ENCODE measurements at regions not wholly inside any gene's neighbourhood (a gene's known extent, or its start where the extent isn't known, plus 50 kb on each side); places are given as distances from the start of the nearest gene placed in this dataset.
"Not testable (repeated sequence)": the region's sequence is repeated elsewhere in the genome, so short reads cannot be mapped to it uniquely, and the experiment has no call there.

- not testable (repeated sequence) for H2AFZ ChIP-seq (ENCODE audit: low read length); H3K4me1 ChIP-seq (ENCODE audit: insufficient read depth, low read length, severe bottlenecking); H3K9me3 ChIP-seq (ENCODE audit: low read length); H3K4me3 ChIP-seq (ENCODE audit: low read depth, low read length, poor library complexity, severe bottlenecking); H3K79me2 ChIP-seq (ENCODE audit: insufficient read depth, low read length); H3K36me3 ChIP-seq (ENCODE audit: insufficient read depth, low read length); H3K9ac ChIP-seq (ENCODE audit: low read length); H3K27ac ChIP-seq (ENCODE audit: low read depth, low read length, poor library complexity, severe bottlenecking); H3K27me3 ChIP-seq (ENCODE audit: insufficient read depth, low read length); H3F3A ChIP-seq (ENCODE audit: insufficient read depth, low read length); H4K20me1 ChIP-seq (ENCODE audit: insufficient read depth, low read length); H3K9me2 ChIP-seq (ENCODE audit: low read depth, low read length); H3K4me2 ChIP-seq (ENCODE audit: low read length)
Measured at GRCh38 chrX:3910611-3911010, 197.2 kb upstream of the PRKX start.

- not testable (repeated sequence) for H3K27ac ChIP-seq (ENCODE audit: low read depth, low read length, poor library complexity, severe bottlenecking); H3K36me3 ChIP-seq (ENCODE audit: insufficient read depth, low read length); H4K20me1 ChIP-seq (ENCODE audit: insufficient read depth, low read length); H3K4me1 ChIP-seq (ENCODE audit: insufficient read depth, low read length, severe bottlenecking); H3K9ac ChIP-seq (ENCODE audit: low read length); H3K4me3 ChIP-seq (ENCODE audit: low read depth, low read length, poor library complexity, severe bottlenecking); H2AFZ ChIP-seq (ENCODE audit: low read length); H3F3A ChIP-seq (ENCODE audit: insufficient read depth, low read length); H3K27me3 ChIP-seq (ENCODE audit: insufficient read depth, low read length); H3K79me2 ChIP-seq (ENCODE audit: insufficient read depth, low read length); H3K9me3 ChIP-seq (ENCODE audit: low read length); H3K4me2 ChIP-seq (ENCODE audit: low read length); H3K9me2 ChIP-seq (ENCODE audit: low read depth, low read length)
Measured at GRCh38 chrX:3905522-3906258, 192.2 kb upstream of the PRKX start.

- H3K4me2 ChIP-seq (ENCODE audit: low read length); H3K9me3 ChIP-seq (ENCODE audit: low read length); H3K4me1 ChIP-seq (ENCODE audit: insufficient read depth, low read length, severe bottlenecking); H3F3A ChIP-seq (ENCODE audit: insufficient read depth, low read length); H3K27ac ChIP-seq (ENCODE audit: low read depth, low read length, poor library complexity, severe bottlenecking); H3K27me3 ChIP-seq (ENCODE audit: insufficient read depth, low read length); H3K4me3 ChIP-seq (ENCODE audit: low read depth, low read length, poor library complexity, severe bottlenecking); H3K36me3 ChIP-seq (ENCODE audit: insufficient read depth, low read length); H3K9me2 ChIP-seq (ENCODE audit: low read depth, low read length); H3K79me2 ChIP-seq (ENCODE audit: insufficient read depth, low read length); H2AFZ ChIP-seq (ENCODE audit: low read length); H3K9ac ChIP-seq (ENCODE audit: low read length); H4K20me1 ChIP-seq (ENCODE audit: insufficient read depth, low read length): not testable (repeated sequence)
Measured at GRCh38 chrX:3902222-3902621, 188.8 kb upstream of the PRKX start.

GRCh38 chrX:3896755-3897154 lies 183.3 kb upstream of the PRKX start:
- not testable (repeated sequence) for H3K79me2 ChIP-seq (ENCODE audit: insufficient read depth, low read length); H3K9ac ChIP-seq (ENCODE audit: low read length); H3K4me1 ChIP-seq (ENCODE audit: insufficient read depth, low read length, severe bottlenecking); H2AFZ ChIP-seq (ENCODE audit: low read length); H3K36me3 ChIP-seq (ENCODE audit: insufficient read depth, low read length); H4K20me1 ChIP-seq (ENCODE audit: insufficient read depth, low read length); H3K27me3 ChIP-seq (ENCODE audit: insufficient read depth, low read length); H3K9me2 ChIP-seq (ENCODE audit: low read depth, low read length); H3K27ac ChIP-seq (ENCODE audit: low read depth, low read length, poor library complexity, severe bottlenecking); H3F3A ChIP-seq (ENCODE audit: insufficient read depth, low read length); H3K4me3 ChIP-seq (ENCODE audit: low read depth, low read length, poor library complexity, severe bottlenecking); H3K4me2 ChIP-seq (ENCODE audit: low read length); H3K9me3 ChIP-seq (ENCODE audit: low read length)

- H3F3A ChIP-seq (ENCODE audit: insufficient read depth, low read length); H3K79me2 ChIP-seq (ENCODE audit: insufficient read depth, low read length); H3K9ac ChIP-seq (ENCODE audit: low read length); H3K36me3 ChIP-seq (ENCODE audit: insufficient read depth, low read length); H3K9me2 ChIP-seq (ENCODE audit: low read depth, low read length); H3K4me1 ChIP-seq (ENCODE audit: insufficient read depth, low read length, severe bottlenecking); H4K20me1 ChIP-seq (ENCODE audit: insufficient read depth, low read length); H2AFZ ChIP-seq (ENCODE audit: low read length); H3K27me3 ChIP-seq (ENCODE audit: insufficient read depth, low read length); H3K9me3 ChIP-seq (ENCODE audit: low read length); H3K27ac ChIP-seq (ENCODE audit: low read depth, low read length, poor library complexity, severe bottlenecking); H3K4me3 ChIP-seq (ENCODE audit: low read depth, low read length, poor library complexity, severe bottlenecking); H3K4me2 ChIP-seq (ENCODE audit: low read length): not testable (repeated sequence)
Measured at GRCh38 chrX:3882553-3882920, 169.1 kb upstream of the PRKX start.

- H3K79me2 ChIP-seq (ENCODE audit: insufficient read depth, low read length); H3K36me3 ChIP-seq (ENCODE audit: insufficient read depth, low read length); H3K9me2 ChIP-seq (ENCODE audit: low read depth, low read length); H3F3A ChIP-seq (ENCODE audit: insufficient read depth, low read length); H3K27me3 ChIP-seq (ENCODE audit: insufficient read depth, low read length); H3K9ac ChIP-seq (ENCODE audit: low read length); H3K27ac ChIP-seq (ENCODE audit: low read depth, low read length, poor library complexity, severe bottlenecking); H3K4me2 ChIP-seq (ENCODE audit: low read length); H4K20me1 ChIP-seq (ENCODE audit: insufficient read depth, low read length); H3K9me3 ChIP-seq (ENCODE audit: low read length); H2AFZ ChIP-seq (ENCODE audit: low read length); H3K4me3 ChIP-seq (ENCODE audit: low read depth, low read length, poor library complexity, severe bottlenecking); H3K4me1 ChIP-seq (ENCODE audit: insufficient read depth, low read length, severe bottlenecking): not testable (repeated sequence)
Measured at GRCh38 chrX:3881898-3882552, 168.6 kb upstream of the PRKX start.

GRCh38 chrX:3881255-3881895 lies 167.9 kb upstream of the PRKX start:
- not testable (repeated sequence) for H3F3A ChIP-seq (ENCODE audit: insufficient read depth, low read length); H3K4me3 ChIP-seq (ENCODE audit: low read depth, low read length, poor library complexity, severe bottlenecking); H3K9ac ChIP-seq (ENCODE audit: low read length); H2AFZ ChIP-seq (ENCODE audit: low read length); H3K27me3 ChIP-seq (ENCODE audit: insufficient read depth, low read length); H3K9me3 ChIP-seq (ENCODE audit: low read length); H3K79me2 ChIP-seq (ENCODE audit: insufficient read depth, low read length); H3K4me2 ChIP-seq (ENCODE audit: low read length); H3K36me3 ChIP-seq (ENCODE audit: insufficient read depth, low read length); H3K4me1 ChIP-seq (ENCODE audit: insufficient read depth, low read length, severe bottlenecking); H3K9me2 ChIP-seq (ENCODE audit: low read depth, low read length); H4K20me1 ChIP-seq (ENCODE audit: insufficient read depth, low read length); H3K27ac ChIP-seq (ENCODE audit: low read depth, low read length, poor library complexity, severe bottlenecking)

Data from OCI-LY1 (cell line).